GM18861 (cell line): ENCODE measurements at regions not wholly inside any gene's neighbourhood (a gene's known extent, or its start where the extent isn't known, plus 50 kb on each side); places are given as distances from the start of the nearest gene placed in this dataset.
"Not testable (repeated sequence)": the region's sequence is repeated elsewhere in the genome, so short reads cannot be mapped to it uniquely, and the experiment has no call there.

Experiments
- ATAC-seq: cut with Tn5 transposase; IDR thresholded peaks from one replicate; pipeline ENCODE4 v1.9.1; 2021; ENCODE audit not compliant: unreplicated experiment

- ATAC-seq, result no peak
Measured at GRCh38 chr7:69373171-69374043, 224.9 kb upstream of the AUTS2 start.

- no peak for ATAC-seq
Measured at GRCh38 chr7:69374044-69374425, 224.2 kb upstream of the AUTS2 start.

GRCh38 chr7:69377191-69377590 is 221.1 kb upstream of the AUTS2 start:
- no peak for ATAC-seq

GRCh38 chr7:69388452-69389137 is 209.7 kb upstream of the AUTS2 start:
- no peak for ATAC-seq

GRCh38 chr7:69389216-69389615 is 209.1 kb upstream of the AUTS2 start:
- no peak for ATAC-seq

GRCh38 chr7:69393912-69394311 is 204.4 kb upstream of the AUTS2 start:
- ATAC-seq, result not testable (repeated sequence)

- ATAC-seq, result no peak
Measured at GRCh38 chr7:69395061-69395714, 203.1 kb upstream of the AUTS2 start.

GRCh38 chr7:69398986-69399385 is 199.3 kb upstream of the AUTS2 start:
- no peak for ATAC-seq

- ATAC-seq, result no peak
Measured at GRCh38 chr7:69399401-69399800, 198.9 kb upstream of the AUTS2 start.

- ATAC-seq, result no peak
Measured at GRCh38 chr7:69402696-69403095, 195.6 kb upstream of the AUTS2 start.

- no peak for ATAC-seq
Measured at GRCh38 chr7:69403169-69403568, 195.1 kb upstream of the AUTS2 start.

- no peak for ATAC-seq
Measured at GRCh38 chr7:69411018-69411417, 187.3 kb upstream of the AUTS2 start.

- no peak for ATAC-seq
Measured at GRCh38 chr7:69411466-69411865, 186.8 kb upstream of the AUTS2 start.

GRCh38 chr7:69412331-69413146 is 185.7 kb upstream of the AUTS2 start:
- no peak for ATAC-seq

- no peak for ATAC-seq
Measured at GRCh38 chr7:69414555-69414954, 183.7 kb upstream of the AUTS2 start.

- ATAC-seq, result no peak
Measured at GRCh38 chr7:69418869-69419670, 179.2 kb upstream of the AUTS2 start.

GRCh38 chr7:69419934-69420333 is 178.3 kb upstream of the AUTS2 start:
- no peak for ATAC-seq

GRCh38 chr7:69422574-69422985 is 175.7 kb upstream of the AUTS2 start:
- no peak for ATAC-seq

GRCh38 chr7:69426705-69427104 is 171.6 kb upstream of the AUTS2 start:
- no peak for ATAC-seq

GRCh38 chr7:69428089-69428488 is 170.2 kb upstream of the AUTS2 start:
- ATAC-seq, result no peak
